ENCODE measurements at regions not wholly inside any gene's neighbourhood (a gene's known extent, or its start where the extent isn't known, plus 50 kb on each side); places are given as distances from the start of the nearest gene placed in this dataset.
"Not testable (repeated sequence)": the region's sequence is repeated elsewhere in the genome, so short reads cannot be mapped to it uniquely, and the experiment has no call there.

DNA sequence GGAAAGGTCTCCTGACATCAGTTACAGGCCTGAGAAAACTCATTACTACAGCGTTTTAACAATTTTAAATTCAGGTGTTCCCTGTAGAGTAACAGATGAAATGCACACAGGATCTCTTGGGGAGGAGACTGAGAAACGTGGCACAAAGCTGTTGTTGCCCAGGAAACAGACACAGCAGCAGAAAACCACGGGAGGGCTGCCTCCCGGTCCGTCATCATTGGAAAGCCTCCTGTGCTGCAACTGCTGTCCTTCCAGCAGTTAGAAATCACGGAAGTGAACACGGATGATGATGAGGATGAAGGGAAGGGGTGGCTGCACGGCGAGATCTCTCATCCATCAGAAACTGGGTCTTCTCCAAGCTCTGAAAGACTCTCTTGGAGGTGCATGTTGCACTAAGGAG lies 94.6 kb upstream of the RNF32 start:
- no peak for DNase-seq

GRCh38 chr7:156544919-156545715 lies 95.5 kb upstream of the RNF32 start:
- DNase-seq = no peak

GRCh38 chr7:156543699-156544598 lies 96.6 kb upstream of the RNF32 start:
- no peak for DNase-seq

DNA sequence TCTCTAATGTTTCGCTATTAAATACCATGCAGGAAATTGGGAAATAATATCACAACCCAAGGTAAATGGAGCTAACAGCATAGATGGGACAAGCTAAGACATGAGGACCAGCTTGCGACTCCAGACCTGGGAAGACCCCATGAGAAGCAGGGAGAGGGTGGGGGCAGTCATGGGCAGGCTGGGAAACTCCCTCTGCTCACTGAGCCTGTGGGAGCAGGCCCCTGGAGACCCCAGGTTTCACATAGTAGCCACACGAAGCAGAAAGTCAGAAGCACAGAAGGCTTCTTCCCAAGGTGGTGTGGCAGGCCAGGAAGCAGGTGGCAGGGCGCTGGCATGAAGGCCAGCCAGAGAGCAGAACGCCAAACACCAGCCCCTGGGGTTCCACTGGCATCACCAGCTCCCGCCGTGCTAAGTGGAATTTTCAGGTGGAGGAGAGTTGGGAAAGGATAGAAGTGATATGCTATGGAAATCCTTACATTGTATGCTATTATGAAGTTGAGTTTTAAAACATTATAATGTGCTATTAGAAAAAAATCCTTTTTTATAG lies 99.9 kb upstream of the RNF32 start:
- no peak for DNase-seq

GRCh38 chr7:156539999-156540398 lies 100.6 kb upstream of the RNF32 start:
- no peak for DNase-seq

GRCh38 chr7:156537006-156537405 lies 103.6 kb upstream of the RNF32 start:
- no peak for DNase-seq

DNA sequence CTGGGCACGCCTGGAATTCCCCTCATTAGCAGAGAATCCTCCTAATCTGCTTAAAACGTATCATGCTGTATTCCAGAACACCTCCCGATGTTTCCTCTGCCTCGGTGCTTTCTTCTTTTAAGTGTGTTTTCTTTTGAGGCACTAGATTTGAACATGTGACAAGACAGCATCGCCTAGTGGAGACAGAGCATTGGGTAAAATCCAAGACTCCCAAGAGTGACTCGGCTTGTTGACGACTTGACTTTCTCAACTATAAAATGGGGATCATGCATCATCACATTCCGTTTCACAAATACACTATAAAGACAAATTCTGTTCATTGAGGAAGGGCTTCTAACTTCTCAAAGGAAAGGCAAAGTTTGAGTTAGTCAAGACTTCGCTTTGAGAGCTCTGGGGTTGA lies 105.6 kb upstream of the RNF32 start:
- no peak for DNase-seq

GRCh38 chr7:156533964-156534363 lies 106.6 kb upstream of the RNF32 start:
- no peak for DNase-seq

GRCh38 chr7:156533420-156533819 lies 107.2 kb upstream of the RNF32 start:
- no peak for DNase-seq

GRCh38 chr7:156532016-156532602 lies 108.5 kb upstream of the RNF32 start:
- DNase-seq = no peak

- DNase-seq = no peak
Observed at GRCh38 chr7:156529956-156530355, 110.6 kb upstream of the RNF32 start.

GRCh38 chr7:156527458-156527890 lies 113.1 kb upstream of the RNF32 start:
- no peak for DNase-seq

GRCh38 chr7:156524818-156525597 lies 115.6 kb upstream of the RNF32 start:
- no peak for DNase-seq

- no peak for DNase-seq
Observed at GRCh38 chr7:156523447-156524048, 117.0 kb upstream of the RNF32 start.

GRCh38 chr7:156522801-156523200 lies 117.8 kb upstream of the RNF32 start:
- DNase-seq = no peak

- no peak for DNase-seq
Observed at GRCh38 chr7:156519070-156519469, 121.5 kb upstream of the RNF32 start.

GRCh38 chr7:156518466-156518865 lies 122.1 kb upstream of the RNF32 start:
- DNase-seq = no peak

- DNase-seq = not testable (repeated sequence)
Observed at GRCh38 chr7:156517858-156518257, 122.7 kb upstream of the RNF32 start.

GRCh38 chr7:156516791-156517378 lies 123.7 kb upstream of the RNF32 start:
- no peak for DNase-seq

DNA sequence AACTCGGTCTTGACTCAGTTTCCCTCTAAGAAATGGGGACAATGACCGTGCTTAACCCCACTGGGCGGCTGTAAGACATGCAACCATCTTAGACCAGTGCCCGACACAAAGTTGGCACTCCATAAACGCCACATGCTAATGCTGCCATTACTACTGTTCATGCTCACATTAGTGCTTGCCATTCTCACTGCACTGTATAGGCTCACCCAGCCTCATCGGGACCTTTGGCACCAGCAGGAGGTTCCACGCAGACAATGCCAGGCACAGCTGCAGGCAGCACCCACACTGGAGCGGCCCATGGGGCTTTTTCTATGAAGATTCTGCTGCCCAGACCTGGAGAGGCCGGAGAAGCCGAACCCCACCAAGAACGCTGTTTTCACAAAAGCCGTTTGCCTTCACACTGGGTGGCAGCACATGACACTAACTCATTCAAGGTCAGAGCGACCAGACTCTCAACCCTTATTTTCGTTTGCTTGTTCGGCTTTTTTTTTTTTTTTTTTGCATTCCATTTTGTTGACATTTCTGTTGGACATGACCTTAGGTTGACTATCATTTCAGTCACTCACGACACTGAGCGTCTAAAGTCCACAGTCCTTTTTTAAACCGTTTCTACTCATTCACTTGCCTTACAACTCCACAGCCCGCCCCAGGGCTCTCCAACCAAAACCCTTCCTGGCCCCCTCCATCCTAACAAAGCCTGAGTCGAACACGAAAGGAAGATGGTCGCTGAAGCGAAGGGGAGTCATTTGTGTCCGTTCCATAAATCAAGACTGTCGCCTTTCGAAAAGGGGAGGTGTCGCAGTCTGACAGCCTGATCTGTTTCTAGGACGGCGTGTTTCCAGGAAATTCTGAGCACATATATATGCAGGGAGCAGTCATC lies 124.4 kb upstream of the RNF32 start:
- no peak for DNase-seq

GRCh38 chr7:156514851-156515250 lies 125.7 kb upstream of the RNF32 start:
- no peak for DNase-seq

All from activated CD4-positive, alpha-beta T cell treated with anti-CD3 and anti-CD28 coated beads, Interleukin-2, amount 50 U/mL, for 16 hours (primary cell).